ENCODE measurements at regions not wholly inside any gene's neighbourhood (a gene's known extent, or its start where the extent isn't known, plus 50 kb on each side); places are given as distances from the start of the nearest gene placed in this dataset.

- H3K4me3 Mint-ChIP-seq: no peak overlapping the region
- CTCF ChIA-PET: no interaction called here
Measured at GRCh38 chr4:171432536-171432935, 380.7 kb upstream of the GALNTL6 start.

GRCh38 chr4:171430495-171430894 lies 382.7 kb upstream of the GALNTL6 start:
- Mint-ChIP-seq H3K27ac (no peak overlapping the region), H3K4me1 (no peaks in the 10 kb centered on the region), H3K4me3 (no peak overlapping the region), H3K9me3 (no peaks in the 10 kb centered on the region), H3K27me3 (ENCODE audit: low read depth) (no peaks in the 10 kb centered on the region), H3K36me3 (no peaks in the 10 kb centered on the region)
- no peak for TF ChIP-seq ZNF416 (CRISPR knock-in tag; IDR thresholded peaks at IDR 0.05)
- TF ChIP-seq ZNF219 (CRISPR knock-in tag; IDR thresholded peaks at IDR 0.05; ENCODE audit: borderline replicate concordance): no peak
- TF ChIP-seq CREB1 (CRISPR knock-in tag; IDR thresholded peaks at IDR 0.05): no peak
- TF ChIP-seq ELF4 (CRISPR knock-in tag; IDR thresholded peaks at IDR 0.05; ENCODE audit: low read depth): no peak
- TF ChIP-seq EMX1 (CRISPR knock-in tag; IDR thresholded peaks at IDR 0.05): no peak
- TF ChIP-seq NFE2L1 (CRISPR knock-in tag; IDR thresholded peaks at IDR 0.05): no peak
- no peak for TF ChIP-seq NR1H2 (CRISPR knock-in tag; IDR thresholded peaks at IDR 0.05)
- TF ChIP-seq ERG (CRISPR knock-in tag; IDR thresholded peaks at IDR 0.05): no peak
- no peak for TF ChIP-seq OVOL2 (CRISPR knock-in tag; IDR thresholded peaks at IDR 0.05; ENCODE audit: borderline replicate concordance)
- ATAC-seq (no peak), DNase-seq (ENCODE audit: low spot score) (no peak)
- ChIA-PET CTCF (no interaction called here), POLR2A (no interaction called here)

More at GRCh38 chr4:171432536-171432935, 380.7 kb upstream of the GALNTL6 start:
- DNase-seq (ENCODE audit: low spot score): no peak
- Mint-ChIP-seq H3K9me3 (no peaks in the 10 kb centered on the region), H3K27ac (no peak overlapping the region), H3K27me3 (ENCODE audit: low read depth) (no peaks in the 10 kb centered on the region), H3K4me1 (no peaks in the 10 kb centered on the region), H3K36me3 (no peaks in the 10 kb centered on the region)
- TF ChIP-seq AFF4 (CRISPR knock-in tag; IDR thresholded peaks at IDR 0.05; ENCODE audit: borderline replicate concordance) (no peak), GABPB1 (CRISPR knock-in tag; IDR thresholded peaks at IDR 0.05) (no peak), ELF4 (CRISPR knock-in tag; IDR thresholded peaks at IDR 0.05; ENCODE audit: low read depth) (no peak), SOX15 (CRISPR knock-in tag; IDR thresholded peaks at IDR 0.05) (no peak), IRF1 (CRISPR knock-in tag; IDR thresholded peaks at IDR 0.05) (no peak), ZNF416 (CRISPR knock-in tag; IDR thresholded peaks at IDR 0.05) (no peak), ZBTB21 (CRISPR knock-in tag; IDR thresholded peaks at IDR 0.05; ENCODE audit: borderline replicate concordance) (no peak)
- ATAC-seq: no peak
- POLR2A ChIA-PET: no interaction called here

GRCh38 chr4:171397175-171397574 lies 416.0 kb upstream of the GALNTL6 start:
- ChIA-PET CTCF (no interaction called here), POLR2A (no interaction called here)
- peaks cover 11% of the 10 kb centered on the region for H3K4me1 Mint-ChIP-seq
- H3K36me3 Mint-ChIP-seq: peaks cover 20% of the 10 kb centered on the region
- H3K27ac Mint-ChIP-seq: no peak overlapping the region
- H3K27me3 Mint-ChIP-seq (ENCODE audit: low read depth): no peaks in the 10 kb centered on the region
- no peak for ATAC-seq
- H3K9me3 Mint-ChIP-seq: peaks cover 32% of the 10 kb centered on the region
- no peak for DNase-seq (ENCODE audit: low spot score)
- H3K4me3 Mint-ChIP-seq: no peak overlapping the region
- TF ChIP-seq GRHL2 (CRISPR knock-in tag; IDR thresholded peaks at IDR 0.05; ENCODE audit: insufficient replicate concordance, severe bottlenecking) (no peak), ERG (CRISPR knock-in tag; IDR thresholded peaks at IDR 0.05) (no peak), EMX1 (CRISPR knock-in tag; IDR thresholded peaks at IDR 0.05) (no peak), KAT7 (CRISPR knock-in tag; IDR thresholded peaks at IDR 0.05; ENCODE audit: borderline replicate concordance) (no peak), CBFB (CRISPR knock-in tag; IDR thresholded peaks at IDR 0.05; ENCODE audit: low read depth) (no peak), TEAD4 (CRISPR knock-in tag; IDR thresholded peaks at IDR 0.05) (no peak), FOXP1 (CRISPR knock-in tag; IDR thresholded peaks at IDR 0.05; ENCODE audit: borderline replicate concordance) (no peak), ZNF416 (CRISPR knock-in tag; IDR thresholded peaks at IDR 0.05) (no peak), NR3C1 (CRISPR knock-in tag; conservative IDR thresholded peaks at IDR 0.05; ENCODE audit: low read depth) (no peak), TEAD1 (CRISPR knock-in tag; IDR thresholded peaks at IDR 0.05) (no peak), FOXP4 (CRISPR knock-in tag; IDR thresholded peaks at IDR 0.05) (no peak), MXD4 (CRISPR knock-in tag; IDR thresholded peaks at IDR 0.05; ENCODE audit: borderline replicate concordance) (no peak), FOXJ3 (CRISPR knock-in tag; IDR thresholded peaks at IDR 0.05; ENCODE audit: borderline replicate concordance) (no peak), TCF7 (CRISPR knock-in tag; IDR thresholded peaks at IDR 0.05; ENCODE audit: low read depth) (no peak), ZNF232 (CRISPR knock-in tag; IDR thresholded peaks at IDR 0.05) (no peak)
